ENCODE measurements at regions not wholly inside any gene's neighbourhood (a gene's known extent, or its start where the extent isn't known, plus 50 kb on each side); places are given as distances from the start of the nearest gene placed in this dataset.

- TF ChIP-seq POLR2A (IDR thresholded peaks at IDR 0.05) (no peak), CTCF (IDR thresholded peaks at IDR 0.05) (peak in 5 of 6 experiments; percentile 26 to 44 (median 36)), EP300 (IDR thresholded peaks at IDR 0.05) (no peak)
- DNase-seq (no peak), ATAC-seq (ENCODE audit: low FRiP score in 2 of 2) (peak in 1 of 2 donors; percentile 52)
- Histone ChIP-seq H3K9me3 (no peaks in the 10 kb centered on the region), H3K4me1 (peaks cover 0 to 3% (median 0%) of the 10 kb centered on the region in 4 donors), H3K4me3 (no peak overlapping the region), H3K27ac (no peak overlapping the region), H3K36me3 (no peaks in the 10 kb centered on the region), H3K27me3 (no peaks in the 10 kb centered on the region)
- 24 to 25% methylated on average over 4 of the region's 4 CpGs for WGBS, 2 donors
Observed at GRCh38 chr3:190224863-190225692, 97.2 kb downstream of the CLDN1 start.

GRCh38 chr3:190224456-190224855, 97.8 kb downstream of the CLDN1 start:
- WGBS, 2 donors, result 75 to 82% methylated on average over 4 of the region's 4 CpGs
- no peak for TF ChIP-seq POLR2A (IDR thresholded peaks at IDR 0.05)
- no peak for TF ChIP-seq POLR2AphosphoS5 (IDR thresholded peaks at IDR 0.05)
- no peak for TF ChIP-seq EP300 (IDR thresholded peaks at IDR 0.05)
- TF ChIP-seq CTCF (IDR thresholded peaks at IDR 0.05), result no peak

GRCh38 chr3:190222916-190223315, 99.3 kb downstream of the CLDN1 start:
- no peaks in the 10 kb centered on the region for H3K9me3 ChIP-seq
- no peaks in the 10 kb centered on the region for H3K36me3 ChIP-seq
- no peak overlapping the region for H3K27ac ChIP-seq
- ATAC-seq (ENCODE audit: low FRiP score in 2 of 2) (peak in 1 of 2 donors; percentile 22), DNase-seq (no peak)
- TF ChIP-seq POLR2A (IDR thresholded peaks at IDR 0.05) (no peak), POLR2AphosphoS5 (IDR thresholded peaks at IDR 0.05) (no peak), CTCF (IDR thresholded peaks at IDR 0.05) (no peak), EP300 (IDR thresholded peaks at IDR 0.05) (no peak)
- no peaks in the 10 kb centered on the region for H3K27me3 ChIP-seq
- H3K4me3 ChIP-seq, result no peak overlapping the region
- no peaks in the 10 kb centered on the region for H3K4me1 ChIP-seq
- WGBS, 2 donors, result 88 to 100% methylated on average over 1 to 3 of the region's 4 CpGs

More at GRCh38 chr3:190224456-190224855, 97.8 kb downstream of the CLDN1 start:
- Histone ChIP-seq H3K27ac (no peak overlapping the region), H3K4me3 (no peak overlapping the region), H3K9me3 (no peaks in the 10 kb centered on the region), H3K4me1 (no peaks in the 10 kb centered on the region), H3K27me3 (no peaks in the 10 kb centered on the region), H3K36me3 (no peaks in the 10 kb centered on the region)
- DNase-seq, result no peak
- no peak for ATAC-seq (ENCODE audit: low FRiP score in 2 of 2)

- H3K27ac ChIP-seq, result no peak overlapping the region
- ATAC-seq (ENCODE audit: low FRiP score in 2 of 2), result peak in 1 of 2 donors; percentile 11
- no peaks in the 10 kb centered on the region for H3K36me3 ChIP-seq
- H3K4me3 ChIP-seq, result no peak overlapping the region
- H3K4me1 ChIP-seq, result no peaks in the 10 kb centered on the region
- no peaks in the 10 kb centered on the region for H3K9me3 ChIP-seq
- no peaks in the 10 kb centered on the region for H3K27me3 ChIP-seq
- no peak for DNase-seq
- no peak for TF ChIP-seq POLR2AphosphoS5 (IDR thresholded peaks at IDR 0.05)
- TF ChIP-seq POLR2A (IDR thresholded peaks at IDR 0.05), result no peak
- no peak for TF ChIP-seq EP300 (IDR thresholded peaks at IDR 0.05)
- no peak for TF ChIP-seq CTCF (IDR thresholded peaks at IDR 0.05)
- 67 to 91% methylated on average over 1 to 3 of the region's 3 CpGs for WGBS, 2 donors
Observed at GRCh38 chr3:190222360-190222759, 99.9 kb downstream of the CLDN1 start.

- 86 to 93% methylated on average over 1 of the region's 1 CpG for WGBS, 2 donors
- no peak for TF ChIP-seq CTCF (IDR thresholded peaks at IDR 0.05)
- no peak for TF ChIP-seq EP300 (IDR thresholded peaks at IDR 0.05)
- no peak for TF ChIP-seq POLR2A (IDR thresholded peaks at IDR 0.05)
- no peak for TF ChIP-seq POLR2AphosphoS5 (IDR thresholded peaks at IDR 0.05)
Observed at GRCh38 chr3:190220362-190220761, 99.7 kb upstream of the P3H2 start.

More at GRCh38 chr3:190220362-190220761, 99.7 kb upstream of the P3H2 start:
- DNase-seq (no peak), ATAC-seq (ENCODE audit: low FRiP score in 2 of 2) (no peak)
- H3K4me3 ChIP-seq, result no peak overlapping the region
- H3K27ac ChIP-seq, result no peak overlapping the region
- H3K4me1 ChIP-seq, result no peaks in the 10 kb centered on the region
- no peaks in the 10 kb centered on the region for H3K27me3 ChIP-seq
- no peaks in the 10 kb centered on the region for H3K9me3 ChIP-seq
- no peaks in the 10 kb centered on the region for H3K36me3 ChIP-seq

Measured in upper lobe of left lung (tissue), 6 donors.